ENCODE measurements at regions not wholly inside any gene's neighbourhood (a gene's known extent, or its start where the extent isn't known, plus 50 kb on each side); places are given as distances from the start of the nearest gene placed in this dataset.

DNA sequence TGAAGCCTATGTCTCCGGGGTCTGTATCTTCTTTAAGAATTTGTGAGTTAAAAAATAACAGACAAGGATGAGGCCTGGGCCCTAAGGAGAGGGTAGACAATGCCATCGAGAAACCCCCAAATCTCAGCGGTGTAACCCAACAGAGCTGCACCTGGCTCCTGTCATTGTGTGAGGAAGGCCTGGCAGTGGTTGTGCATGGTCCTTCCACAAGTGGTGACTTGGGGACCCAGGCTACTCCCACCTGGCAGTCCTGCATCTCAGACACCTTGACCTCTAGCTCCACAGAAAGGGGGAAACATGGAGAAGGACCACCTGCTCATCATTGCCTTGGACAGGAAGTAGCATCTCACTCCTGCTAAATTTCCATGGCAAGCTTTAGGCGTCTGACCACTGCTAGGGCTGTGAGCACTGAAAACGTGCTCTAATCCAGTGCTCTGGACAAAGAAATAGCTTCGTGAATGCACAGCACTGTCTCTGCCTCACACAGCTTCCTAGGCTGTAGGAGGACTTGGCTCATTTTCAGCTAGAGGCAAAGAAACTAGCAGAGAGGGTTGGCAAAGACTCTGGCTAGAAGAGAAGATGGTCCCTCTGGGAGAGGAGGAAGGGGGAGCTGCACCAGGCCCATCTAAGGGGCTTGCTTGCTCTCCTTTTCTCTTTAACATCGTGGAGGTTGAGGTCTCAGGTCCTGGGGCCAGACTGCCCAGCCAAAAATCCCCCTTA lies 273.9 kb upstream of the ZMIZ1 start:
- DNase-seq, result no peak

DNA sequence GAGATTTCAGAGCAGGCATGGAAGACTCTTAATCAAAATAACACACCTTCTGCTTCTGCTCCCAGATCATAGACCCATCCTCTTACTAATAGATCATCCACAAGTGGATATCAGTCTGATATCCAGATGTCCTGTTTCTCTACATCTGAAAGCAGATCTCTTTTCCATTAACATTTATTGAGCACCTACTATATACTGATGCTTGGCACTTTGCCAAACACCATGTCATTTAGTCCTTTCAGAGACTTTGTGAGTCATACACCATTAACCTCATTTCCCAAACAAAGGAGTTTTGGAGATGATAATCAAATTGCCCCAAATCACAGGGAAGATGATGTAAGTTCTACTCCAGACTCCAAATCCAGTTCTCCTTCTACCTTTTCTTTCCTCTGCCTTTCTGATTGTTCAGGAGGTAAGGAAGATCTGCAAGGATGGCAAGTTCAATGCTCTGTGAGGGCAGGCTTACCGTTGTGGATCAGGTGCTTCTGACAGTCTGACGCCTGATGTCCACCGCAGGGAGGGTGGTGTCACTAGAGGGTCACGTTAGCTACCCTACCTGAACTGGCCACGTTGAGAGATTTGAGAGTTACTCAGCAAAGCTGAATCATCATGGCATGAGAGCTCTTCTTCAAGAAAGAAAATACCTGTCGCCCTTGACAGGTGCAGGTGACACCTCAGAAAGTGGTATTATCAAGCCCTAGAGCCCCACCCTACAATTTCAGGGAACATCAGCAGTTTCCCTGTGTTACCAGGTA lies 269.6 kb upstream of the ZMIZ1 start:
- no peak for DNase-seq

DNA sequence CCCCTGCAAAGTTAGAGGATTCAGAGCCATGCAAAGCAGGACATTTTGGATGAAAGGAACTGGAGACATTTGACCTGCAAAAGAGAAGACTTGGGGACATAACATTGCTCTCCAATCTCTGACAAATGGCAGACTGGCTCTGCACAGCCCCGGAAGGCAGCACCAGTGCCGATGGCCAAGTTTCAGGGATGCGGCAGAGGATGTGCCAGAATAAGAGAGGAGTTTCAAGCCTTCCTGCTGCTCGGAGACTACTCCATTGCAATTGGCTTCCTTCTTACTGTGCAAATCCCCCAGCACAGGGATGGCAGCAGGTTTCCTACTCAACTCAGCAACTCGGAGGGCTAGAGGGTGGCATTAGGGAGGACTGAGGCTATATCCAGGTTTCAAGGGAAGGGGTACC lies 268.8 kb upstream of the ZMIZ1 start:
- no peak for DNase-seq

DNA sequence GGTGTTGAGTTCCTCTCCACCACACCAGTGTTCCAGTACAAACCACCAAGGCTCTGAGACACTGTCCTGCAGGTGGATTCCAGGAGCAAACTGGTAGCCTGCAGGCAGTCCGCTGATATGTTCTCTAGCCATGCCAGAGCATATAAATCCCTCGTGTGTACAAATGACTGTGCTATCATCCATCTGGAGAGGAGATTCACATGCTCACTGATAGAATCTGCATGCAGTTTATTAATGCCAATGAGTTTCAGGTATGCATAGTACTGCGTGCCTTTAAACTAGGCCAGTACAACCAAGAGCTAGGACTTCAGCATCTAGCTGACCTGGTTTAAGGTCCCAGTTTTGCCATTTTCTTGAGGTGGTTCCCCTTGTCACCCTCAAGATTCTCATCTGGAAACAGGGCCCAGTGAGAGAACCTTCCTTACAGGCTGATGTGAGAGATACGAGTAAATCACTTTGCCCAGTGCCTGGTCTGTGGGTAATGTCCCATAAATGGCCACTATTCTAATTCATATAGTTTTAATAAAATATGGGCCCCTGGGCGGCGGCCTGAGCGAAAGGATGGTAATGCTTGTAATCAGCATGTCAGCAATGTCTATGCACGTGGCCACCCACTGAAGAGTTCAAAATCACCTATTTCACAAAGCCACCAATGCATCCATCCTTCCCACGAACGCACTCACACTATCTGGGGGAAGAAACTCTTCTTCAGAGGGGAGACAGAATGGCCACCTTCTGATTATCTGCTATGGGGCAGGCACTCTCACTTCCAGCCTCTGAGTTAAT lies 268.0 kb upstream of the ZMIZ1 start:
- DNase-seq, result no peak

DNA sequence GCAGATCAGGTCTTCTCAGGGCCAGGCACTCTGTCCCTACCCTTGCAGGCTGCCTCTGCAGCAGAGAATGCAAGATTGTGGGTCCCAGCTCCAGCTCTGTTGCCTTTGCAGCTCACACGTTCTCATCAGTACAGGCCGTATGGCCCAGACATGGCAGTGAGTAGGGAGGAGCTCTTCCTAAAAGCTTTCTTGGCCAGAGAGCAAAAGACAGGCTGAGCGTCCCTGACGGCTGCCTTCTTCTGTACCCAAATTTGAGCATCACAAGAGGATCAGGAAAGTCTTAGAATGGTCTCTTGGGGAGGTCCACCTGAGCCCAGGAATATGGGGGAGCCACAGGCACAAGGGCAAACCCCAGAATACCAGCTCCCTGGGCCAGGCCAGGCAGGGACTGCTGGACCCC lies 266.3 kb upstream of the ZMIZ1 start:
- no peak for DNase-seq

DNA sequence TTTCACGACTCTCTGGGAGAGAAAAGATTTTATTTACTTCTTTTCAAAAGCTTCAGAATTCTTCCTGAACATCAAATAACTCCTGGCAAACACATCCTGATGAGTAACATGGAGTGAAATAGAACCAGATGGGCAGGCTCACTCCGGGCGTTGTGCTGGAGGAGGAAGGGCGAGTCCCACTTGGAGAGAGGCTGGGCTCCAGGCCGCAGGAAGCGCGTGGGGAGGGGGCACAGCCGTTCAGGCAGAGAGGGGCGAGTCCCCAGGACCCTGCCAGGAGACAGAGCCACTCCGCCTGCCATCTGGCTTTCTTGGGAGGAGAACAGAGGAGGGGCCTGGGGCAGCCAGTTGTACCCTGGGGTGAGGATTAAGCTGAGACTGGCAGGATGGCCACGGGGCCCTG lies 265.9 kb upstream of the ZMIZ1 start:
- DNase-seq, result no peak

DNA sequence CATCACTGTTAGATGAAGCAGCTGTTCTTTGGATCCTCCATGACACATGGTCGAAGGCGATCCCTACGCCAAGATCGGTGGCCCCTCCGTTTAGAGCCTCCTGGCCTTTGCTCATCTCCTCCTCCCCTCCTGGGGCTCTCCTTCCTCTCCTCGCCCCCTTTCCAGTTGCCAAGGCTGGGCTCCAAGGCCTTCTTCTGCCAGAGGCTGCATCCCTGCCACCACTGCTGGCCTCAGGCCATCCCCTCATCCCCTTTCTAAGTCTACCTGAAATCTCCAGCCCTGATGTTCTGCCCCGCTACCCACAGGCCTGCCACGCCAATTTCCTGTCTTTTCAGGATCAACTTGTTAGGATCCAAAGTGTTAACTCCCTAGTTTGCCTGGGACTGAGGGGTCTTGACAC lies 265.1 kb upstream of the ZMIZ1 start:
- no peak for DNase-seq

DNA sequence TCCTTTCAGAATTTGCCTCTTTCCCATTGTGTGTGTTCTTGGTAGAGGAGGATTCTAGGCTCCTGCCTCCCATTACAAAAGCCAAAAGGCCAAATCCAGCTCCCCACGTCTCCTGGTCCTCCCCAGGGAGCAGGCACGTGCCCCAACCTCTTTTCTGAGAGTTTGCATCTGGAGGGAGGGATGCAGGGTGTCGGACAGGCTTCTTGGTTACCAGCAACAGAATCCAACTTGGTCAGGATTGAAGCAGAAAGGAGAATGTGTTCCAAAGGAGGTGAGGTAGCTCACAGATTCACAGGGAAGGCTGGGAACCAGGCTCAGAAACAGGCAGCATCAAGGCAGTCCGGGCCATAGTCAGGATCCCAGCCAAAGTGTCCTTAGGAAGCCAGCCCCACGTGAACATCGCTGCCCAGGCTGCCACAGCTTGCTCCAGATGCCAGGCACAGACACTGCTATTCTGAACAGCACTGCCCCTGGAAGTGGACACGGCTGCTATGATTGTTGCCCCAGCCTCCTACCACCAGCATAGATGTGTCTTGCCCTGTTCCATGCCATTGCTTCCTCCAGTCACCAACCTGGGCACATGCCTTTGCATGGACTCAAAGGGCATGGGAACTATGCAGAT lies 264.2 kb upstream of the ZMIZ1 start:
- no peak for DNase-seq

DNA sequence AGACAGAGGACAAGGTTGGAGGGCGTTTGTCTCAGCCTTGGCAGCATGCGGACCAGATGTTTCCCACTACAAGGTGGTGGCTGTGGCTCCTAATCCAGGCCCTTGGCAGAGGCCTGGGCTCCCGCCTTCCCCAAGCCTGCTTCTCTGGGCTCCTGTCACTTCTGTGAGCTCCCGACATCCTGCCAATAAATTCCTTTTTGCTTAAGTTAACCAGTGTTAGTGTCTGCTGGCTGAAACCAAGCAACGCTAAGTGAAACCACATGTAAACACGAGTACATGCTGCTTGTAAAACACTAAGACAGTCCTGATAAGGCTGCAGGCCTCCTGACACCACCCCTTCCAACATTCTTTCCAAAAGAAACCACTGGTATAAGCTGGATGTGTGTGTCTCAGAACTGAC lies 263.6 kb upstream of the ZMIZ1 start:
- DNase-seq, result no peak

DNA sequence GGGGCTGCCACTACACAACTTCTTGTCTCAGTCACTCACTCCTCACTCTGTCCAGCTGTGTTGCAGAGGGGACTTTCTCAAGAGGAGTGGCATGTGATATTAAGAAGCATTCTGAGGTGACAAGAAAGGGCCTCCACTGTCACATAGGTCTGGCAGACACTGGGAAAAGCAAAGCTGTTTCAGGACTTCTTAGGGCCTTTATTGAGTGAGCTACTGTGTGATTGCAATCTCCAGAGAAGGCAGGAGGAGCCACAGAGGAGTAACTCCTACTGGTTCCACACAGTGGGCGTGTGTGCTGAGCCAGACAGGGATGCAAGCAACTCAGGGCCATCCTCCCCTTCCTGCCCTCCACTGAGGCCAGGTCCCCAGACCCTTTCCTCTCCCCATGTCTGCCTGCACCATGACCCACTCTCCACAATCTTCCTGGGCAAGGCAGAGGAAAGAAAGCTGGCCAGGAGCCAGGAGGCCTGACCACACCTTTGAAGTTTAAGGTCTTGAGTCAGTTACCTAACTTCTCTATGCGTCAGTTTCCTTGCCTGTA lies 262.0 kb upstream of the ZMIZ1 start:
- no peak for DNase-seq

DNA sequence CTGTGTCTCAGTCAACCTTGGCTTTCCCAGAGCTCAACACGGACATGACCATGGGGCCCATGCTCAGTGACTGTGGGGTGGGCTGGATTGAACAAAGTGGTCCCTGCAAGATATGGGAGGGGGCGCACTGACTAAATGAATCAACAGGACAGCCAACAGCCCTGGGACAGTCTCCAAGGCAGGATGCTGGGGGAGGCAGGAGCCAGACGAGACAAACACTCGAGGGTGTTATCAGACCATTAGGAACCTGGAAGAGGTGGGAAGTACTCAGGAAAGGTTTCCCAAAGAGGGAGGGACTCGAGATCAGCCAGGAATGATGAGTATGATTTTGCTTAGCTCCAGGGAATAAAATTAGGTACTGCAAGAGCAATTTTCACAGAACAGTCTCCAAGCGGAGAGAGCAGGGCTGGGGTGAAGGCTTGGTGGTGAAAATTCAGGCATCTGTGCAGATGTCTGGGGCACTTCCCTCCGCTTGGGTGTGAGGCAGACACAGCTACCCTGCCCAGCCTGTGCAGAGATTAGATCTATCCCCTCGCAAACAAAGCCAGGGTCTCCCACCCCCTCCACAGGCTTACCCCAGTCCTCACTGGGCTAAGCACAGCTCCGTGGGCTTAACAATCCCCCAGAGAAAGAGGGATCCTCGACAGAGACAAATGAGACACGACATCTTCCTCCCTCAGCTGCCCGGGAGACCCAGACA lies 261.1 kb upstream of the ZMIZ1 start:
- DNase-seq, result no peak

DNA sequence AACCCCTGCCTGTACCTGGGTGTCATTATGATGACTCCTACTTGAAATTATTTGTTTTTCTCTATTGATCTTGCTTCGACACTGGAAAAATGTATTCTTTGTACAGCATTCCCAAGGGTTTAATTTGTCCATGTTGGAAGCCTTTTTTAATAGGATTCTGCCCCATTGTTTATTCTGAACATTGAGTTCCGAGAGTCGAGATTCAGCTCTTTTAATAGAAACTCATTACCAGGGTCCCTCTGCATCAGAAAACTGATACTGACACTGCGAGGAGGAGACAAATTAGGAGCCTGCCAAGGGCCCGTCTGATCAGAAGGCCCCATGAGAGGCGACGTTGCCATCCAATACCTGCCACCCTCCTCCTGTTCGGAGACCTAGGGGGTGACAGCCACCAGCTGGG lies 260.5 kb upstream of the ZMIZ1 start:
- no peak for DNase-seq

DNA sequence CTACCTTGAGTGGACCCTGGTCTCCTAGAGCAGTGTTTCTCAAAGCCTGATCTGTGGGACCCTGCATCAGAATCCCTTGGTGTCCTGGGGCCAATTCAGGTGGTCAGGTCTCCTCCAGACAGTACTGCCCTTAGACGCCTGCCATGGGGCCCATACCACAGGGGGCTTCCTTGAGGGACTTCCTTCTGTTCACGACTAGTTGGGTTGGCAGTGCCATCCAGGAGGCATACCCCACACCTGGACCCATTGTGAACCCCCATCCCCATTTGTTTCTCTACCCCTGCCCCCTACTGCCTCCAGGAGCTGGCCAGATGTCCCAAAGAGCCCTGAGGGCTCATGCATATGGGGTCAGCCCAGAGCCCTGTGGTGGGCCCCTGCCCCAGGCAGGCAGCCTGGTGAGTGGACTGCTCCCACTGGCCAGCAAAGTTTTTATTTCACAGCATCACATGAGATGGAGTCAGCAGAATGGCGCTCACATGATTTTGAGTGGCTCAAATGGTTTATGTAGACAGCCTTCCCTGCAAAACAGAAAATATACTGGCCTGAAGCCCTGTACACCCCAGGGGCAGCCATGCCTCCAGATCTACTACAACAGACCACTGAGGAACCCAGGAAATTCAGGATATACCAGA lies 259.9 kb upstream of the ZMIZ1 start:
- no peak for DNase-seq

DNA sequence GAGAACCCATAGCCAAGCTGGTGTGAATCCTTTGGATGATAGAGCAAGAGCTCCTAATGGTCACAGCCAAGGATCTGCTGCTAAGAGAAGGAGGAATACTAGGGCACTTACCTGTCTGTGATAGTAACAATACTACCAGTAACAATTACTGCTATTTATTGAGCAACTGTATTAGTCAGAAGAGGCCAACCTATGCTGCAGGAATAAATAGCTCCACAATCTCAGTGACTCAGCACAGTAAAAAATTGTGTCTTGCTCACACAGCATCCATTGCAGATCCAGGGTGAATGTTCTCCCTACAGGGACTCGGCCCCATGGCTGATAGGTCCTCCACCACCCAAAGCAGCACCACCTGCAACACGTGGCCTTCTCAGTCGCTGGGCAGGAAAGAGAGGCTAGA lies 257.6 kb upstream of the ZMIZ1 start:
- no peak for DNase-seq

DNA sequence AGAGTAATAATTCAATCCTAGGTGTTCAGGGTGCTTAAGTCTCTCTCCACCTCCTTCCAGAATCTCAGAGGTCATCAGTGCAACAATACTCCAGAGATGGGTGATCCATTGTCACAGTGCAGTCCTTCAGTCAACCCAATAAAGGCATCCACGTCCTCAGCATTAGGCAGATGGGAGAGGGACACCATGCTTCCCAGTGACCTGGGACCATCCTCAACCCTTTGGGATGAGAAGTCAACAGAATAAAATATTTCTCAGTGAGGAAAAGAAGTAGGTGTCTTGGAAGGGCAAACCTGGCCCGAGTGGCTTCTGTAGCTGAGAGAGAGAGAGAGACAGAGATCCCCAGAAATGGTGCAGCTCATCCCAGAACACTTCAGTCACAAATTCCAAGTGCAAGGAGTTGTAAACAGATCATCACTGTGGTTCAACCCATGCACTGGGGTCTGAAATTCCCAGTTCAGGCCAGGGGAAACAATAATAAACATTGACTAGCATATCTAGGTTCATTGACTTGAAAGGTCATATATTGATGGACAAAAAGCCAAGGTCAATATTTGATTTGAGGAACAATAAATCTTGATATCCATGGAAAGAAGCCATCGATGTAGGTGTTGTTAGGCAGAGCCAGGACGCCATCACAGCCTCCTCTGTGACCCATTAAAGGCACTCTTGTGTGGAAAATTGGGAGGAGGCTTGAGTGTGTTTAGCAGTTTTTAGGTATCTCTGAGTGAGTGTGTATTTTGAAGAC lies 256.0 kb upstream of the ZMIZ1 start:
- DNase-seq, result no peak

DNA sequence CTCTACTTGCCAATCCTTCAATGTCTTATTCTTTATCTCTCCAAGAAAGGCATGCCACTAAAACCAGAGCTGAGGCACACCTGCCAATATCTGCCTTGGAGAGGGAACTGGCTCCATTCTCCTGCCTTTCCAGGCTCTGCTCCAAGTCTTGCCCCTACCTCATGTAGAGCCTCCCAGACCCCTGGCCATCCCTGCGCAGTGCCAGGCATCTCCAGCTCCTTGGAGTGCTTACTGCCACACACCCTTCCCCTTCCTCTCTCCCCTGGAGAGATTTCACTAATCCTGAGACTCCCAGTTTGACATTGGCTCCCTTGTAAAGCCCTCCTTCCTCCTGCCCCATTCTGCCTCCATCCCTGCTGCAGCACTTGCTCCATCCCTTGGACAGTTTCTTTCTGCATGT lies 255.2 kb upstream of the ZMIZ1 start:
- DNase-seq, result no peak

DNA sequence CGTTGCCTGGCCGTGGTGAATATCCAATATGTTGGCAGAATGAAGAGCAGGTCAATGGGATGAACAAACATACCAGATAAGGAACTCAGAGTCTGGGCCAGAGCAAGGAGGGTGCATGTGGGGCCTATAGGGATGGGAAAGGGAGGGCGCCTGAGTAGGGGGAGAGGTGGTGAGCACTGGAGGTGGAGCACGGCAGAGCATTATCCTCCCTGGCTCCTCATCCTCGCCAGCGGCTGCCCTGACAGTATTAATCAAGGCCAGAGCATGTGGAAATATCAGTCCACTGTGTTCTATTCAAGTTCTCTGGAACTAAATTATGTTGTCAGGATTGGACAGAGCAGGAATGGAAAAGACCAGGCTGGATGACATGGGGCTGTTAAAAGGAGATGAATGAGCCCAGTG lies 254.8 kb upstream of the ZMIZ1 start:
- DNase-seq, result no peak

DNA sequence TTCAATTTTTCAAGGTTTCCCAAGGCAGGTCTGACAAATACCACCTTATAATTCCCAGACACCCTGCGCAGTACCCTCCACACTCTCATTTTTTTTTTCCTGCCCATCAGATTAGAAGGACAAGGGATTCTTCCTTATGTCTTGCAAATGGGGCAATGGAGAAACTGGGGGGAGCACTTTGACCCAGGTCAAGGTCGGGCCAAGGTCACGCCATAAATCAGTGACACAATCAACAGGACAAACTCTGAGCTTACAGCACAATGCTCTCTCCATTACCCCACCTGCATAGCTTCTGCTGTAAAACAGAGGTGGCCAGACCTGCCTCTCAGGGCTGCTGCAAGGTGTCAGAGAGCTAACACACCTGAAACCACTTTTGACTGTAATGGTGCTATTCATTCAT lies 254.4 kb upstream of the ZMIZ1 start:
- no peak for DNase-seq

DNA sequence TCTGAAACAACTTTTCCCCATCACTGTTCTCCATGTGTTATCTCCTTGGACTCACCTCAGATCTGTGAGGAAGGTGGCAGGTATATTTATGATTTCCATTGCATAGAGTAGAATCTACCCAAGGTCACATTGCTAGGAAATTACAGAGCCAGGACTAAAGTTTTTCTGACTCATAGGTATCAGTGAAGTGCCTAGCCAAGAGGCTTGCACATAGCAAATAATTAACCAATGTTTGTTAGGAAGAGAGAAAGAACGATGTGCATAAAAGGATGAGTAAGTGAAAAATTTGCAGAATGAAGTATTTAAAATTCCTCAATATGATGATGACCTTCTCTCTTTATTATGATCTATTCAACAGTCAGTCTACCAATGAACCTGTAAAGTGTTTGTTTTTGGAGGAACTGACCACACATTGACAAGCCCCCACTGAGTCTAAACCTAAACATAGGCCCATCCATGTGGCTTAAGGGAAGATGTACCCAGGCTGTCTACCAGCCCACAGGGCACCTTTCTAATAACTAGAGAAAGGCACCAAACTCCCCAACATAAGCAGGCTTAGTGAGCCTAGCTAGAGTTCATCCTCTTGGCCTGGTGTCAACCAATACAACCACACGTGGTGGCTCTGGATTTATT lies 252.9 kb upstream of the ZMIZ1 start:
- no peak for DNase-seq

DNA sequence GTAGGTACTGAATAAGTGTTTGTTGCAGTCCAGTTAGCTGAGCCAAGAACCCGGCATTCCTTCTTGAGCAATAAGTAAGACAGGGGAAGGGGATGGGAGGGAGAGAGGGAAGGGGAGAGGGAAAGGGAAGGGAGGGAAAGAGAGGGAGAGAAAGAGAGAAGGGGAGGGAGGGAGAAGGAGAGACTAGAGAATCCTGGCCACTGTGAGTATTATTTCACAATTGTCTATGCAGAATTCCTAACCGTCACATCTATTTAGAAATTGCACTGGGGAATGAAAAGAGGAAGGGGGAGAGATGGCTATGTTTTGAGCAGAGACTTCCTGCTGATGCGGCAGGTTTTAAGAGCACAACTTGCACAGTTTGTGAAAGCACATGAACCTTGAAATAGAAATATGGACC lies 251.4 kb upstream of the ZMIZ1 start:
- DNase-seq, result no peak

DNA sequence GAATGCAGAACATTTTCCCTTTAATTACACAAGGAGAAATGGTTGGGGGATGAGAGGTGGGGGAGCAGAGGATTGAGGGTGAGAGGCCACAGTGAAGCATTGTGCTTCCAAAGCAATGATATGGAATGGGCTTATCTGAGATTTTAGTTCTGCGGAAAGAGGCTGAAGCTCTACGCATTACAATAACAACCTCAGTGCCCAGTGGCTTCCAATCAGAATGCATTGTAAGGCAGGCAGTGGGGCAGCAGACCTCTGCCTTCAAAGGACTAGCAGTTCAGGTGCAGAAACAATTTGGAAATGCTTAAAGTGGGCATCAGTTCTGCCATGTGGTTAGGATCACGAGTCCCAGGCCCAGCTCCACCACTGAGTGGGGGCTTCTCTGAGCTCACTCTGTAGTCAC lies 251.0 kb upstream of the ZMIZ1 start:
- DNase-seq, result no peak

All from stimulated activated CD4-positive, alpha-beta T cell treated with anti-CD3 and anti-CD28 coated beads, Interleukin-4, amount 100 ng/mL, for 24 hours (primary cell).